ENCODE measurements at regions not wholly inside any gene's neighbourhood (a gene's known extent, or its start where the extent isn't known, plus 50 kb on each side); places are given as distances from the start of the nearest gene placed in this dataset.
A peak's percentile ranks its signal among the peaks of the same experiment; 100 is the strongest.

DNA sequence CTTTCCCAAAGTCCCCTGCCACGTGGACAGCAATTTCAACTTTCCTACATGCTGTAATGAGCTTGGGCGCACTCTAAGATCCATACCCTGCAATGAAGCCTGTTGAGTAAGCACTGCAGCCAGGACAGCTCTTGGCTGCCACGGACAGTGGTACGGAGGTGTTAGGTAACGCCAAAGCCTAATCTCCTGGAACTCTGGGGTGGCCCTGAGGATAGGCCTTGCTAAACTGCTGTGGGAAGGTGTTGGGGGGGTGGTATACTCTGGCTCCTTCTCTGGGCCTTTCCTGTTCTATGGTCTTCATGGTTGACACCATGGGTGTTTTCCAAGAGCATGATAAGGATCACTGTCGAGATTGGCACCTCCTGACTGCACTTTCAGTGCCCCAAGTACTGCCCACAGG, 66.4 kb upstream of the PITX1 start:
- DNase-seq (ENCODE audit: low spot score in 2 of 2) = no peak
- intact Hi-C loops (cut with DNase I; ENCODE audit: low total_unique reads) = no loop called here
- H3K4me1 ChIP-seq = no peaks in the 10 kb centered on the region
- H3K4me3 ChIP-seq = no peak overlapping the region
- no peak overlapping the region for H3K27ac ChIP-seq
- no peaks in the 10 kb centered on the region for H3K9me3 ChIP-seq
- H3K36me3 ChIP-seq = no peaks in the 10 kb centered on the region
- no peaks in the 10 kb centered on the region for H3K27me3 ChIP-seq
- TF ChIP-seq POLR2A (IDR thresholded peaks at IDR 0.05) (no peak), POLR2AphosphoS5 (IDR thresholded peaks at IDR 0.05) (no peak)
- TF ChIP-seq, protein P1, sequence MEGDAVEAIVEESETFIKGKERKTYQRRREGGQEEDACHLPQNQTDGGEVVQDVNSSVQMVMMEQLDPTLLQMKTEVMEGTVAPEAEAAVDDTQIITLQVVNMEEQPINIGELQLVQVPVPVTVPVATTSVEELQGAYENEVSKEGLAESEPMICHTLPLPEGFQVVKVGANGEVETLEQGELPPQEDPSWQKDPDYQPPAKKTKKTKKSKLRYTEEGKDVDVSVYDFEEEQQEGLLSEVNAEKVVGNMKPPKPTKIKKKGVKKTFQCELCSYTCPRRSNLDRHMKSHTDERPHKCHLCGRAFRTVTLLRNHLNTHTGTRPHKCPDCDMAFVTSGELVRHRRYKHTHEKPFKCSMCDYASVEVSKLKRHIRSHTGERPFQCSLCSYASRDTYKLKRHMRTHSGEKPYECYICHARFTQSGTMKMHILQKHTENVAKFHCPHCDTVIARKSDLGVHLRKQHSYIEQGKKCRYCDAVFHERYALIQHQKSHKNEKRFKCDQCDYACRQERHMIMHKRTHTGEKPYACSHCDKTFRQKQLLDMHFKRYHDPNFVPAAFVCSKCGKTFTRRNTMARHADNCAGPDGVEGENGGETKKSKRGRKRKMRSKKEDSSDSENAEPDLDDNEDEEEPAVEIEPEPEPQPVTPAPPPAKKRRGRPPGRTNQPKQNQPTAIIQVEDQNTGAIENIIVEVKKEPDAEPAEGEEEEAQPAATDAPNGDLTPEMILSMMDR (IDR thresholded peaks at IDR 0.05) = no peak

GRCh38 chr5:135100011-135100410, 66.0 kb upstream of the PITX1 start:
- H3K4me3 ChIP-seq = no peak overlapping the region
- TF ChIP-seq POLR2AphosphoS5 (IDR thresholded peaks at IDR 0.05) (no peak), POLR2A (IDR thresholded peaks at IDR 0.05) (no peak)
- TF ChIP-seq, protein P1 (IDR thresholded peaks at IDR 0.05) = no peak
- no peaks in the 10 kb centered on the region for H3K27me3 ChIP-seq
- no peaks in the 10 kb centered on the region for H3K9me3 ChIP-seq
- H3K36me3 ChIP-seq = no peaks in the 10 kb centered on the region
- H3K27ac ChIP-seq = no peak overlapping the region
- intact Hi-C loops (cut with DNase I; ENCODE audit: low total_unique reads) = no loop called here
- DNase-seq (ENCODE audit: low spot score in 2 of 2) = no peak
- no peaks in the 10 kb centered on the region for H3K4me1 ChIP-seq

DNA sequence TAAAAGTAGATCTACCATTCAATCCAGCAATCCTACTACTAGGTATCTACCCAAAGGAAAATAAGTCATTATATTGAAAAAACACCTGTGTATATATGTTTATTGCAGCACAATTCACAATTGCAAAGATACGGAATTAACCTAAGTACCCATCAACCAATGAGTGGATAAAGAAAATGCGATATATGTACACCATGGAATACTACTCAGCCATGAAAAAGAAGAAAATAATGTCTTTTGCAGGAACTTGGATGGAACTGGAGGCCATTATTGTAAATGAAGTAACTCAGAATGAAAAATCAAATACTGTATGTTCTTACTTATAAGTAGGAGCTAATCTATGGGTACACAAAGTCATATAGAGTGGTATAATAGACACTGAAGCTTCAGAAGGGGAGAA, 63.4 kb upstream of the PITX1 start:
- Histone ChIP-seq H3K4me1 (no peaks in the 10 kb centered on the region), H3K36me3 (no peaks in the 10 kb centered on the region), H3K9me3 (no peaks in the 10 kb centered on the region), H3K27me3 (no peaks in the 10 kb centered on the region), H3K27ac (no peak overlapping the region), H3K4me3 (no peak overlapping the region)
- TF ChIP-seq, protein P1 (IDR thresholded peaks at IDR 0.05) = no peak
- no peak for TF ChIP-seq POLR2A (IDR thresholded peaks at IDR 0.05)
- no peak for TF ChIP-seq POLR2AphosphoS5 (IDR thresholded peaks at IDR 0.05)
- no peak for DNase-seq (ENCODE audit: low spot score in 2 of 2)
- intact Hi-C loops (cut with DNase I; ENCODE audit: low total_unique reads) = no loop called here

DNA sequence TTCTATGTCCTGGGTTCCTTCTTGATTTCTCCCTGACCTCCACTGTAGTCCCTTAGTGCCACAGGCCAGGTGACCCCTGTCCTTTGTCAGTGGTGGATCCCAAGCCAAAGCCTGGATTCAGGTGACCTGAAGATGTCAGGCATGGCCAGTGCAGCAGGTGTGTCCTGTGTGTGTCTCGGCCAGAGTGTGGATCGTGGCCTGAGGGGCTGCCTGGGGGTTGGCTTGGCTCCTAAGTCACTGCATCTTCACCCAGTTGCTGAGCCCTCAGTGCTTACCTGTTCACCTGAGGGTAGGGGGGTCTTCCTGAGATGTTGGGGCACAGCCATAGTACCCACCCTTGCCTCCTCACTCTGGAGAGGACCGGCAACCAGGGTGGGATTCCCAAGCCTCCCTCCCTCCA, 61.8 kb upstream of the PITX1 start:
- Histone ChIP-seq H3K27me3 (no peaks in the 10 kb centered on the region), H3K4me1 (no peaks in the 10 kb centered on the region), H3K36me3 (no peaks in the 10 kb centered on the region), H3K9me3 (no peaks in the 10 kb centered on the region), H3K4me3 (no peak overlapping the region), H3K27ac (peak overlapping the region; percentile 15 to 38)
- TF ChIP-seq POLR2AphosphoS5 (IDR thresholded peaks at IDR 0.05) = no peak
- TF ChIP-seq, protein P1 (IDR thresholded peaks at IDR 0.05) = no peak
- no peak for TF ChIP-seq POLR2A (IDR thresholded peaks at IDR 0.05)
- no peak for DNase-seq (ENCODE audit: low spot score in 2 of 2)
- intact Hi-C loops (cut with DNase I; ENCODE audit: low total_unique reads) = no loop called here

- intact Hi-C loops (cut with DNase I; ENCODE audit: low total_unique reads) = no loop called here
- Histone ChIP-seq H3K4me1 (no peaks in the 10 kb centered on the region), H3K4me3 (no peak overlapping the region), H3K36me3 (no peaks in the 10 kb centered on the region), H3K27ac (peak overlapping the region; percentile 15 to 38), H3K27me3 (no peaks in the 10 kb centered on the region), H3K9me3 (no peaks in the 10 kb centered on the region)
- TF ChIP-seq POLR2AphosphoS5 (IDR thresholded peaks at IDR 0.05) (no peak), POLR2A (IDR thresholded peaks at IDR 0.05) (no peak)
- TF ChIP-seq, protein P1 (IDR thresholded peaks at IDR 0.05) = no peak
- peak in 1 of 2 donors; percentile 26 for DNase-seq (ENCODE audit: low spot score in 2 of 2)
Measured at GRCh38 chr5:135095052-135095715, 61.2 kb upstream of the PITX1 start.

All from breast epithelium (tissue), 4 donors.